ENCODE measurements at regions not wholly inside any gene's neighbourhood (a gene's known extent, or its start where the extent isn't known, plus 50 kb on each side); places are given as distances from the start of the nearest gene placed in this dataset.

DNA sequence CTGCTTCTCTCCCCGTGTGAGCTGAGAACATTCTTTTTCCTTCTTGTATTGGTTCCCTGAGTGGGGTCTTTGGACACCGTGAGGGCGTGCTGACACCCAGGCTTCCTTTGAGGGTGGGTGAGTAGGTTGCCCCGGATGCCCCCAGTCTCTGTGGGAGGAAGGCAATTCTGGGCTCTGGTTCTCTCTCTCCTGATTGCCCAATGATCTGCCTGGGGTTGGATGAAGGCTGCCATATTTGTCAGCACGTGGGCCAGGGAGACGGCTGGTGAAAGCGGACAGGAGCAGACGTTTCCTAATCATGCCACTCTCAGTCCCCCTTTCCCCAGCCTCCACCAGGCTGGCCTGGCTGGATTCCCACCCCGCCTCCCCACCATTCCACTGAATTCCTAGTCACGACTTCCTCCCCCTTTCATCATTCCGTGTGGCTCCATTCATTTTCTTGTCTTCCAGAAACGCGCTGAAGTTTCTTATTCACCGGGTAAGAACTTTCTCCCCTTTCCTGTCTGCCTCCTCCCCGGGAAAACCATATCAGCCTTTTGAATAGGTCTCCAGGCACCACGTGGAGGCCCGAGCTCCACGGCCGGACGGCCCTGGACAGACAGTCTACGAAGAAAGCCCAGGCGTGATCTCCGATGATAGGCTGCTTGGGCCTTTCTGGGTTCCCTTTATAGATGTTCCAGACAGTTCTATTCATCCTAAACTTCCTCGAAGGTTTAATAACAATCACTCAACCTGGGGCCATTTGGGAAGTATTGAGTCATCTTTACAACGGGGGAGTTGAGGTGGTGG is 98.7 kb upstream of the NPTX2 start:
- TF ChIP-seq, protein P1, sequence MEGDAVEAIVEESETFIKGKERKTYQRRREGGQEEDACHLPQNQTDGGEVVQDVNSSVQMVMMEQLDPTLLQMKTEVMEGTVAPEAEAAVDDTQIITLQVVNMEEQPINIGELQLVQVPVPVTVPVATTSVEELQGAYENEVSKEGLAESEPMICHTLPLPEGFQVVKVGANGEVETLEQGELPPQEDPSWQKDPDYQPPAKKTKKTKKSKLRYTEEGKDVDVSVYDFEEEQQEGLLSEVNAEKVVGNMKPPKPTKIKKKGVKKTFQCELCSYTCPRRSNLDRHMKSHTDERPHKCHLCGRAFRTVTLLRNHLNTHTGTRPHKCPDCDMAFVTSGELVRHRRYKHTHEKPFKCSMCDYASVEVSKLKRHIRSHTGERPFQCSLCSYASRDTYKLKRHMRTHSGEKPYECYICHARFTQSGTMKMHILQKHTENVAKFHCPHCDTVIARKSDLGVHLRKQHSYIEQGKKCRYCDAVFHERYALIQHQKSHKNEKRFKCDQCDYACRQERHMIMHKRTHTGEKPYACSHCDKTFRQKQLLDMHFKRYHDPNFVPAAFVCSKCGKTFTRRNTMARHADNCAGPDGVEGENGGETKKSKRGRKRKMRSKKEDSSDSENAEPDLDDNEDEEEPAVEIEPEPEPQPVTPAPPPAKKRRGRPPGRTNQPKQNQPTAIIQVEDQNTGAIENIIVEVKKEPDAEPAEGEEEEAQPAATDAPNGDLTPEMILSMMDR (IDR thresholded peaks at IDR 0.05; ENCODE audit: low read length), result no peak
- no peak for TF ChIP-seq EZH2 (optimal IDR thresholded peaks at IDR 0.05; ENCODE audit: low read depth, low read length)
- no peak for TF ChIP-seq EZH2phosphoT487 (IDR thresholded peaks at IDR 0.05; ENCODE audit: low read length)

Data from MM.1S (cell line).